Mucosa of descending colon (tissue), 3 donors: ENCODE measurements at regions not wholly inside any gene's neighbourhood (a gene's known extent, or its start where the extent isn't known, plus 50 kb on each side); places are given as distances from the start of the nearest gene placed in this dataset.

Experiments
- ATAC-seq: fragments of 200-7000 bp; cut with Tn5 transposase; one replicate; pipeline ENCODE4 v1.9.1; 2020; ENCODE audit warnings: mild to moderate bottlenecking, moderate library complexity
- DNase-seq, 3 donors: peaks; one replicate each; pipeline ENCODE4 v3.0.0-alpha.2; 2020
- H3K36me3 ChIP-seq: fragments of 200-600 bp; one replicate; pipeline ENCODE4 v1.8.0; 2021; ENCODE audit warnings: low read depth, mild to moderate bottlenecking
- H3K4me1 ChIP-seq: fragments of 200-600 bp; one replicate; pipeline ENCODE4 v1.8.0; 2021; ENCODE audit warnings: low read depth, mild to moderate bottlenecking
- H3K4me3 ChIP-seq: fragments of 200-600 bp; one replicate; pipeline ENCODE4 v1.8.0; 2021; ENCODE audit warnings: mild to moderate bottlenecking
- H3K9me3 ChIP-seq: fragments of 200-600 bp; one replicate; pipeline ENCODE4 v1.8.0; 2021; ENCODE audit warnings: mild to moderate bottlenecking
- CTCF ChIP-seq: fragments of 200-600 bp; IDR thresholded peaks from one replicate; pipeline ENCODE4 v1.8.0; 2022; ENCODE audit warnings: antibody characterized with exemption, mild to moderate bottlenecking
- intact Hi-C, 2 donors: fragments of 100-400 bp; cut with DNase I in 1 of 2; cut with micrococcal nuclease in 1 of 2; formaldehyde crosslinking; loops; one replicate each; pipeline versions ENCODE4 v1.11.0 to v1.11.1; 2022; cut with DNase I, micrococcal nuclease
- donor health status: DM: no; HTN: no; CAD: no; lungs with moderate emphysema.
- donor health status: DM: no; HTN: no; CAD: no.
- donor health status: DM: no; HTN: yes; CAD: no.

GRCh38 chr5:58009754-58010153 lies 450.1 kb downstream of the PLK2 start:
- ATAC-seq, result no peak
- H3K9me3 ChIP-seq, result no peaks in the 10 kb centered on the region
- DNase-seq, result no peak
- no peaks in the 10 kb centered on the region for H3K36me3 ChIP-seq
- intact Hi-C loops, result no loop called here
- no peak for TF ChIP-seq CTCF
- H3K4me3 ChIP-seq, result no peak overlapping the region
- H3K4me1 ChIP-seq, result no peaks in the 10 kb centered on the region

- Histone ChIP-seq H3K4me1 (no peaks in the 10 kb centered on the region), H3K9me3 (no peaks in the 10 kb centered on the region), H3K36me3 (no peaks in the 10 kb centered on the region), H3K4me3 (no peak overlapping the region)
- TF ChIP-seq CTCF, result no peak
- no peak for DNase-seq
- ATAC-seq, result no peak
- intact Hi-C loops, result no loop called here
Observed at GRCh38 chr5:58002323-58002722, 457.6 kb downstream of the PLK2 start.

- DNase-seq (no peak), ATAC-seq (no peak)
- no peak for TF ChIP-seq CTCF
- Histone ChIP-seq H3K9me3 (no peaks in the 10 kb centered on the region), H3K4me3 (no peak overlapping the region), H3K36me3 (no peaks in the 10 kb centered on the region), H3K4me1 (no peaks in the 10 kb centered on the region)
- intact Hi-C loops, result no loop called here
Observed at GRCh38 chr5:57993866-57994265, 466.0 kb downstream of the PLK2 start.

- no peak for TF ChIP-seq CTCF
- intact Hi-C loops, result no loop called here
- no peak for ATAC-seq
Observed at GRCh38 chr5:57989378-57989777, 470.5 kb downstream of the PLK2 start.

GRCh38 chr5:57988813-57989212 lies 471.1 kb downstream of the PLK2 start:
- DNase-seq (no peak), ATAC-seq (no peak)
- H3K9me3 ChIP-seq, result no peaks in the 10 kb centered on the region
- intact Hi-C loops, result no loop called here
- H3K4me3 ChIP-seq, result no peak overlapping the region
- TF ChIP-seq CTCF, result no peak
- no peaks in the 10 kb centered on the region for H3K4me1 ChIP-seq
- no peaks in the 10 kb centered on the region for H3K36me3 ChIP-seq

More at GRCh38 chr5:57989378-57989777, 470.5 kb downstream of the PLK2 start:
- no peak for DNase-seq
- no peak overlapping the region for H3K4me3 ChIP-seq
- H3K36me3 ChIP-seq, result no peaks in the 10 kb centered on the region
- no peaks in the 10 kb centered on the region for H3K9me3 ChIP-seq
- H3K4me1 ChIP-seq, result no peaks in the 10 kb centered on the region

- H3K9me3 ChIP-seq, result no peaks in the 10 kb centered on the region
- H3K4me1 ChIP-seq, result no peaks in the 10 kb centered on the region
- intact Hi-C loops, result no loop called here
- no peak for ATAC-seq
- no peak for TF ChIP-seq CTCF
- H3K36me3 ChIP-seq, result no peaks in the 10 kb centered on the region
- no peak for DNase-seq
- no peak overlapping the region for H3K4me3 ChIP-seq
Observed at GRCh38 chr5:57987552-57987951, 472.3 kb downstream of the PLK2 start.
